Spleen (tissue), 7 donors: ENCODE measurements at regions not wholly inside any gene's neighbourhood (a gene's known extent, or its start where the extent isn't known, plus 50 kb on each side); places are given as distances from the start of the nearest gene placed in this dataset.

Experiments
- POLR2A ChIP-seq, 3 donors: fragments of 450-650 bp; IDR thresholded peaks; one replicate each; pipeline ENCODE4 v1.5.1; 2017; ENCODE audit warnings: antibody characterized with exemption in 3 of 3, mild to moderate bottlenecking in 1 of 3
- TF ChIP-seq, protein P1 (sequence below), 11 experiments: fragments of 200-600 bp in 7 of 11; fragments of 450-650 bp in 4 of 11; sonication (generic) in 4 of 11; IDR thresholded peaks in 8 of 11; conservative IDR thresholded peaks in 3 of 11; 1 replicate in 7 of 11; 2 replicates in 4 of 11; pipeline versions ENCODE4 v1.4.0 to v1.8.0; 2016 to 2021; ENCODE audit warnings: antibody characterized with exemption in 11 of 11, inconsistent platforms in 4 of 11, mild to moderate bottlenecking in 1 of 11
- donor health status: DM: no; HTN: no; CAD: no; lungs with moderate emphysema.
- donor health status: DM: no; HTN: no; CAD: no.
- donor health status: DM: no; HTN: no; CAD: no.

DNA sequence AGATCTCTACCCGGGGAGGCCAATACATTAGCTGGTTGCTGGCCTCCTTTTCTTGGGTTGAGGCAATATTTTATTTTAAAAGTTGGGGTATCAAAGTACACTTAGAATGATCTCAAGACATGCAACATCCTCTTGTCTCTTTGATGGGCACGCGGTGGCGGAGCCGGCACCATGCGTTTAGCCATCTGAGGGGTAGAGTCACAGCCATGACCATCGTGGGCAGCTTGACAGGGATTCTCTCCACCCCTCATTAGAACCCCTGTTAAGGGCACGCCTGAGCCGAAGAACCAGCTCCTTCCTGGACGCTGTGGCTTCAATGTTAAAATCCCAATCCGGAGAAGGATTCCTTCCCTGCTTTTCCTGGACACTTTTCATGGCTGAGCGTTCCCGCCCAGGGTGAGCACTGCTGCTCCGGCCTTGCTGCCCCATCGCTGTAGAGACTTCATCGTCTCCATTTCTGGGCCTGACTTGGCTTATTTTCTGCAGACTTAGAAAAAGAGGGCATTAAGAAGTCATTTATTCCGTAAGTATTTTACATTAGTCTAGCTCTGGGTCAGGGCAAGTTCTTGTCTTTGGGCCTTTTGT, 142.7 kb upstream of the CDH4 start:
- TF ChIP-seq, protein P1, sequence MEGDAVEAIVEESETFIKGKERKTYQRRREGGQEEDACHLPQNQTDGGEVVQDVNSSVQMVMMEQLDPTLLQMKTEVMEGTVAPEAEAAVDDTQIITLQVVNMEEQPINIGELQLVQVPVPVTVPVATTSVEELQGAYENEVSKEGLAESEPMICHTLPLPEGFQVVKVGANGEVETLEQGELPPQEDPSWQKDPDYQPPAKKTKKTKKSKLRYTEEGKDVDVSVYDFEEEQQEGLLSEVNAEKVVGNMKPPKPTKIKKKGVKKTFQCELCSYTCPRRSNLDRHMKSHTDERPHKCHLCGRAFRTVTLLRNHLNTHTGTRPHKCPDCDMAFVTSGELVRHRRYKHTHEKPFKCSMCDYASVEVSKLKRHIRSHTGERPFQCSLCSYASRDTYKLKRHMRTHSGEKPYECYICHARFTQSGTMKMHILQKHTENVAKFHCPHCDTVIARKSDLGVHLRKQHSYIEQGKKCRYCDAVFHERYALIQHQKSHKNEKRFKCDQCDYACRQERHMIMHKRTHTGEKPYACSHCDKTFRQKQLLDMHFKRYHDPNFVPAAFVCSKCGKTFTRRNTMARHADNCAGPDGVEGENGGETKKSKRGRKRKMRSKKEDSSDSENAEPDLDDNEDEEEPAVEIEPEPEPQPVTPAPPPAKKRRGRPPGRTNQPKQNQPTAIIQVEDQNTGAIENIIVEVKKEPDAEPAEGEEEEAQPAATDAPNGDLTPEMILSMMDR (IDR thresholded peaks at IDR 0.05 in 8 of 11, conservative IDR thresholded peaks at IDR 0.05 in 3 of 11): no peak
- TF ChIP-seq POLR2A (IDR thresholded peaks at IDR 0.05): no peak
